MM.1S (cell line): ENCODE measurements at regions not wholly inside any gene's neighbourhood (a gene's known extent, or its start where the extent isn't known, plus 50 kb on each side); places are given as distances from the start of the nearest gene placed in this dataset.

Experiments used
- EZH2 ChIP-seq: fragments of 300-600 bp; sonication (generic); optimal IDR thresholded peaks from 2 replicates; pipeline ENCODE3; 2017; ENCODE audit warnings: low read depth, mild to moderate bottlenecking, antibody characterized with exemption, low read length, mixed read lengths
- EZH2phosphoT487 ChIP-seq: fragments of 300-600 bp; sonication (generic); IDR thresholded peaks from 2 replicates; pipeline ENCODE4 v1.6.1; 2018; ENCODE audit warnings: antibody characterized with exemption, low read length
- TF ChIP-seq, protein P1 (sequence below): fragments of 300-600 bp; sonication (generic); IDR thresholded peaks from 2 replicates; pipeline ENCODE4 v1.5.1; 2016; ENCODE audit warnings: antibody characterized with exemption, low read length, mixed read lengths

DNA sequence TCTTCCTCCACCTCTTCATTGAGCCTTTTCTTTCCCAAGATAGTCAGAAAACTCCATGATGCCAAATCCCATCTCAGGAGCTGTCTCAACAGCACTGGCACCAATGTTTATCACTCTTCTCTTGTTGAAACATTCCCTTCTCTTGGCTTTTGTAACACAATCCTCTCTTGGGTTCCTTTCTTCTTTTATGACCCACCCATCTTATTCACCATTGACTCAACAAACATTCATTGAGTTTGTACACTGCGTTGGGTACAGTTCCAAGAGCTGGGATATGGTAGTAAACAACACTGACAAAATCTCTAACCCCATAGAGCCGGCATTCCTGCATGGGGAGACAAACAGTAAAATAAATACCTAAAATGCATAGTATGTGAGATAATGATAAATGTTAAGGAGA is 577.5 kb downstream of the INHBA start:
- TF ChIP-seq, protein P1, sequence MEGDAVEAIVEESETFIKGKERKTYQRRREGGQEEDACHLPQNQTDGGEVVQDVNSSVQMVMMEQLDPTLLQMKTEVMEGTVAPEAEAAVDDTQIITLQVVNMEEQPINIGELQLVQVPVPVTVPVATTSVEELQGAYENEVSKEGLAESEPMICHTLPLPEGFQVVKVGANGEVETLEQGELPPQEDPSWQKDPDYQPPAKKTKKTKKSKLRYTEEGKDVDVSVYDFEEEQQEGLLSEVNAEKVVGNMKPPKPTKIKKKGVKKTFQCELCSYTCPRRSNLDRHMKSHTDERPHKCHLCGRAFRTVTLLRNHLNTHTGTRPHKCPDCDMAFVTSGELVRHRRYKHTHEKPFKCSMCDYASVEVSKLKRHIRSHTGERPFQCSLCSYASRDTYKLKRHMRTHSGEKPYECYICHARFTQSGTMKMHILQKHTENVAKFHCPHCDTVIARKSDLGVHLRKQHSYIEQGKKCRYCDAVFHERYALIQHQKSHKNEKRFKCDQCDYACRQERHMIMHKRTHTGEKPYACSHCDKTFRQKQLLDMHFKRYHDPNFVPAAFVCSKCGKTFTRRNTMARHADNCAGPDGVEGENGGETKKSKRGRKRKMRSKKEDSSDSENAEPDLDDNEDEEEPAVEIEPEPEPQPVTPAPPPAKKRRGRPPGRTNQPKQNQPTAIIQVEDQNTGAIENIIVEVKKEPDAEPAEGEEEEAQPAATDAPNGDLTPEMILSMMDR: no peak
- TF ChIP-seq EZH2 (no peak), EZH2phosphoT487 (no peak)
